Fibroblast of upper back skin (primary cell): ENCODE measurements at regions not wholly inside any gene's neighbourhood (a gene's known extent, or its start where the extent isn't known, plus 50 kb on each side); places are given as distances from the start of the nearest gene placed in this dataset.
"Not testable (repeated sequence)": the region's sequence is repeated elsewhere in the genome, so short reads cannot be mapped to it uniquely, and the experiment has no call there.

Source experiments
- DNase-seq: peaks from one replicate; pipeline ENCODE4 v3.0.0-alpha.2; 2013

GRCh38 chr4:176579226-176579625 lies 213.5 kb downstream of the VEGFC start:
- DNase-seq: no peak

GRCh38 chr4:176583278-176583677 lies 209.4 kb downstream of the VEGFC start:
- no peak for DNase-seq

- peak; percentile 25 for DNase-seq
These were observed 208.6 kb downstream of the VEGFC start for GRCh38 chr4:176584031-176584606.

- peak; percentile 90 for DNase-seq
These were observed 204.8 kb downstream of the VEGFC start for GRCh38 chr4:176587920-176588319.

- no peak for DNase-seq
These were observed 204.3 kb downstream of the VEGFC start for GRCh38 chr4:176588436-176588835.

- DNase-seq: no peak
These were observed 199.6 kb downstream of the VEGFC start for GRCh38 chr4:176592976-176593670.

- DNase-seq: no peak
These were observed 198.8 kb downstream of the VEGFC start for GRCh38 chr4:176593943-176594342.

- no peak for DNase-seq
These were observed 197.5 kb downstream of the VEGFC start for GRCh38 chr4:176595257-176595656.

- DNase-seq: peak; percentile 6
These were observed 191.6 kb downstream of the VEGFC start for GRCh38 chr4:176601124-176601523.

- no peak for DNase-seq
These were observed 184.9 kb downstream of the VEGFC start for GRCh38 chr4:176607807-176608206.

GRCh38 chr4:176608346-176608745 lies 184.4 kb downstream of the VEGFC start:
- DNase-seq: no peak

- DNase-seq: no peak
These were observed 182.1 kb downstream of the VEGFC start for GRCh38 chr4:176610594-176610993.

GRCh38 chr4:176611381-176611780 lies 181.3 kb downstream of the VEGFC start:
- DNase-seq: no peak

GRCh38 chr4:176611951-176612350 lies 180.8 kb downstream of the VEGFC start:
- peak; percentile 7 for DNase-seq

GRCh38 chr4:176614793-176615192 lies 177.9 kb downstream of the VEGFC start:
- DNase-seq: peak; percentile 15

- no peak for DNase-seq
These were observed 176.6 kb downstream of the VEGFC start for GRCh38 chr4:176616151-176616550.

- DNase-seq: no peak
These were observed 174.6 kb downstream of the VEGFC start for GRCh38 chr4:176618138-176618537.

- DNase-seq: no peak
These were observed 173.3 kb downstream of the VEGFC start for GRCh38 chr4:176619430-176619829.

- DNase-seq: peak; percentile 45
These were observed 170.3 kb downstream of the VEGFC start for GRCh38 chr4:176622251-176622948.

GRCh38 chr4:176624983-176625610 lies 167.6 kb downstream of the VEGFC start:
- DNase-seq: not testable (repeated sequence)

GRCh38 chr4:176627916-176628315 lies 164.8 kb downstream of the VEGFC start:
- DNase-seq: no peak

GRCh38 chr4:176631611-176632010 lies 161.1 kb downstream of the VEGFC start:
- no peak for DNase-seq
